ENCODE measurements at regions not wholly inside any gene's neighbourhood (a gene's known extent, or its start where the extent isn't known, plus 50 kb on each side); places are given as distances from the start of the nearest gene placed in this dataset.

DNA sequence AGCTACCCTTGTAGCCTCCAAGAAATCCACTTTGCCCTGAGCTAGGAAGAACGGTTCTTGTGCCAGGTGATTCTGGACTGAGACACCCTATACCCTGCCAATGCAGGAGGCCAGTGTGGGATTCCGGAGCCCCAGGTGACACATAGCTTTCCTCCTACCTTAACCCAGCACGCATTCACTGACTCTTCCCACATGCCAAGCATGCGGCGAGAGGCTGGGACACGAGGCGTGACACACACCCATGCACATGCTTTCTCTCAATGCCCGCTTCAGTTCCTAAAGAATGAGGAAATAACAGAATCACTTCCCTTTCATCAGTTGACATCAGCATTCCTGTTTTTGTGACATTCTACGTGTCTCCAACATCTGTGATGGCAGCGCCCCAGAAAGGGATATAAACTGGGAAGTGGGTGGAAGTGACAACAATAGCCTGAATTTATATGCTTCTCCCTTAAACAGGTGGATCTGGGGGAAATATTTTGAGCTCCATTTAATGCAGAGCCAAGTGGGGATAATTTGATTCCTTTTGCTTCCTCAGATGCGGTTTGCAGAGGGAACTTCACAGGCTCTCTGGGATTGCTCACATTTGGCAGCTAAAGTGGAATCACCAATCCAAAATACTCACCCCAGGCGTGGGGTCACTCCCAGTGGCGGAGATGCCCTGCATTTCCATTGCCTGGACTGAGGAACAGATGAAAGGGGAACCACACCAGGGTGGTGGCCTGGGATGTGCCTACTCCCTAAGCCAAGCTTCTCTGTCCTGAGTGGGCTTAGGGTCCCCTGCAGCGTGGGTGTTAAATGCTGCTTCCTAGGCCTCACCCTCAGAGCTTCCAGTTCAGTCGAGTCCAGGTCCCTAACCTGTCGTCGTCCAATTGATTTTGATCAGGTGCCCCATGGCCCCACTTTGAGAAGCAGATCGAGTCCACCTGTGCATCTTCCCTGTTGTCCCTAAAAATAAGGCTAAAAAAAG lies 445.1 kb downstream of the SIPA1L2 start:
- TF ChIP-seq, protein P1, sequence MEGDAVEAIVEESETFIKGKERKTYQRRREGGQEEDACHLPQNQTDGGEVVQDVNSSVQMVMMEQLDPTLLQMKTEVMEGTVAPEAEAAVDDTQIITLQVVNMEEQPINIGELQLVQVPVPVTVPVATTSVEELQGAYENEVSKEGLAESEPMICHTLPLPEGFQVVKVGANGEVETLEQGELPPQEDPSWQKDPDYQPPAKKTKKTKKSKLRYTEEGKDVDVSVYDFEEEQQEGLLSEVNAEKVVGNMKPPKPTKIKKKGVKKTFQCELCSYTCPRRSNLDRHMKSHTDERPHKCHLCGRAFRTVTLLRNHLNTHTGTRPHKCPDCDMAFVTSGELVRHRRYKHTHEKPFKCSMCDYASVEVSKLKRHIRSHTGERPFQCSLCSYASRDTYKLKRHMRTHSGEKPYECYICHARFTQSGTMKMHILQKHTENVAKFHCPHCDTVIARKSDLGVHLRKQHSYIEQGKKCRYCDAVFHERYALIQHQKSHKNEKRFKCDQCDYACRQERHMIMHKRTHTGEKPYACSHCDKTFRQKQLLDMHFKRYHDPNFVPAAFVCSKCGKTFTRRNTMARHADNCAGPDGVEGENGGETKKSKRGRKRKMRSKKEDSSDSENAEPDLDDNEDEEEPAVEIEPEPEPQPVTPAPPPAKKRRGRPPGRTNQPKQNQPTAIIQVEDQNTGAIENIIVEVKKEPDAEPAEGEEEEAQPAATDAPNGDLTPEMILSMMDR (conservative IDR thresholded peaks at IDR 0.05) = no peak
- Mint-ChIP-seq H3K9me3 (no peaks in the 10 kb centered on the region), H3K4me1 (ENCODE audit: unreplicated experiment) (peaks cover 4% of the 10 kb centered on the region), H3K27me3 (peaks cover 23% of the 10 kb centered on the region), H3K27ac (no peak overlapping the region), H3K4me3 (no peak overlapping the region), H3K36me3 (no peaks in the 10 kb centered on the region)
- peak; percentile 49 for DNase-seq (ENCODE audit: extremely low spot score, unreplicated experiment)

GRCh38 chr1:232183802-232184201 lies 446.1 kb downstream of the SIPA1L2 start:
- no peak overlapping the region for H3K27ac Mint-ChIP-seq
- peaks cover 24% of the 10 kb centered on the region for H3K27me3 Mint-ChIP-seq

DNA sequence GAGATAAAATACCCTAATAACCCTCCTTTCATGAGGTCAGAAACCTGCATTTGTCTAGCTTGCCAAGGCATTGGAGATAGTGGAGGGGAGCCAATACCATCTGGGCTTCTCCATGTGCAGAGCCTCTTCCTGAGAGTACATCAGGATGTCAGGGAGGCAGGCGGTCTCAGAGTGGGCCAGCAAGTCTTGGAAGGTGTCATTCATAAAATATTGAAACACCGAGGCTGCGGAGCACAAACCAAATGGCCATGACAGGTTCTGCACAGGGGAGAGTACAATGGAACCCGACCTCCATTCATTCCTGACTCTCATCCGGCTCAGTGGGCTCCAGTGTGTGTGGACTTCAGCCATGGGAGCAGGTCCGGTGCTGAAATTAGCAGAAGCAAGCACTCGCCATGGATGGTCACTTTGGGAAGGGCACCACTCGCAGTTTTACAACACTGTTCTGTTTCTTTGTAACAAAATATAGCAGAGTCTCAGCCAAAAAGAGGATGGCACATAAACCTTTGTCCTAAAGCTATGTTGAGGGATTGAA lies 446.6 kb downstream of the SIPA1L2 start:
- H3K9me3 Mint-ChIP-seq = no peaks in the 10 kb centered on the region
- TF ChIP-seq, protein P1 (conservative IDR thresholded peaks at IDR 0.05) = no peak
- DNase-seq (ENCODE audit: extremely low spot score, unreplicated experiment) = peak; percentile 32
- H3K4me1 Mint-ChIP-seq (ENCODE audit: unreplicated experiment) = peaks cover 3% of the 10 kb centered on the region
- H3K27me3 Mint-ChIP-seq = peaks cover 21% of the 10 kb centered on the region
- H3K4me3 Mint-ChIP-seq = no peak overlapping the region
- H3K36me3 Mint-ChIP-seq = no peaks in the 10 kb centered on the region
- no peak overlapping the region for H3K27ac Mint-ChIP-seq

More at GRCh38 chr1:232183802-232184201, 446.1 kb downstream of the SIPA1L2 start:
- DNase-seq (ENCODE audit: extremely low spot score, unreplicated experiment) = no peak
- Mint-ChIP-seq H3K4me3 (no peak overlapping the region), H3K9me3 (no peaks in the 10 kb centered on the region), H3K4me1 (ENCODE audit: unreplicated experiment) (peaks cover 4% of the 10 kb centered on the region), H3K36me3 (no peaks in the 10 kb centered on the region)
- TF ChIP-seq, protein P1 (conservative IDR thresholded peaks at IDR 0.05) = no peak

DNA sequence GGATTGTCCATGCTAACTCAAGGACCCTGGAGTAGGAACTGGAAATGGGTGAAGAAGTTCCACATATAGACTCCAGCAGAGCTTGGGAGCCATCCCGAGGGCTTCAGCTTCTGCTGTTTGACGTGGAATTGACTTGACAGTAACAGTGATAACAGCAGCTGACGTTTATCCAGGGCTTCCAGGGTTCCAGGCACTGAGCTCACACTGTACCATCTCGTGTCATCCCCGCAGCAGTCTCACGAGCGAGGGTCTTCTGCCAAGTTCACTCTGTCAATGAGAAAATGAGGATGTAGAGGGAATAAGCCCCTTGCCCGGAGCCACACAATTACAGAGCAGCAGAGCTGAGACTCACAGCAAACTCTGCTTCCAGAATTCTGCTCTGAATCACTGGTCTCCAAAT lies 447.7 kb downstream of the SIPA1L2 start:
- H3K4me1 Mint-ChIP-seq (ENCODE audit: unreplicated experiment) = no peaks in the 10 kb centered on the region
- TF ChIP-seq, protein P1 (conservative IDR thresholded peaks at IDR 0.05) = no peak
- no peaks in the 10 kb centered on the region for H3K9me3 Mint-ChIP-seq
- peak; percentile 29 for DNase-seq (ENCODE audit: extremely low spot score, unreplicated experiment)
- peaks cover 21% of the 10 kb centered on the region for H3K27me3 Mint-ChIP-seq
- no peak overlapping the region for H3K4me3 Mint-ChIP-seq
- no peaks in the 10 kb centered on the region for H3K36me3 Mint-ChIP-seq
- H3K27ac Mint-ChIP-seq = no peak overlapping the region

GRCh38 chr1:232180779-232181136 lies 449.2 kb downstream of the SIPA1L2 start:
- H3K27me3 Mint-ChIP-seq = peaks cover 17% of the 10 kb centered on the region
- H3K4me1 Mint-ChIP-seq (ENCODE audit: unreplicated experiment) = no peaks in the 10 kb centered on the region
- H3K4me3 Mint-ChIP-seq = no peak overlapping the region
- H3K27ac Mint-ChIP-seq = no peak overlapping the region
- no peak for DNase-seq (ENCODE audit: extremely low spot score, unreplicated experiment)
- H3K9me3 Mint-ChIP-seq = no peaks in the 10 kb centered on the region
- no peaks in the 10 kb centered on the region for H3K36me3 Mint-ChIP-seq
- TF ChIP-seq, protein P1 (conservative IDR thresholded peaks at IDR 0.05) = no peak
